ENCODE measurements at regions not wholly inside any gene's neighbourhood (a gene's known extent, or its start where the extent isn't known, plus 50 kb on each side); places are given as distances from the start of the nearest gene placed in this dataset.

DNA sequence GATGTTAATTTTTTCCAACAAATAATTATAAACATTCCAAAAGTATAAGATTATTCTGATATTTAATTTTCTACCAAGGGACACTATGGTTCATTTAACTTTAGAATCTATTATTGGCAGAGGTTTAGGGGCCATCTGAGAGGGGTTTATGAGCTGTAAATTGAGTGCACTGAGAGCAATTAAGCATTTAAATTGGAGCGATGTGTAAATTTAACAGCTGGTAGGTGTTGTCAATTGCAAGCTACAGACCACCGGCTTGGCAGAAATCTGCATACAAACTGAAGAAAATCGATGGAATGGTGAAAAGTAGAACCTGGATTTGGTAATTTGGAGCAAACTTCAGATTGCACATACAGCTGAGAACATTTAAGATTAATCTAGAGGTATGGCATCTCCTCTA lies 55.8 kb upstream of the MTF2 start:
- TF ChIP-seq, protein P1, sequence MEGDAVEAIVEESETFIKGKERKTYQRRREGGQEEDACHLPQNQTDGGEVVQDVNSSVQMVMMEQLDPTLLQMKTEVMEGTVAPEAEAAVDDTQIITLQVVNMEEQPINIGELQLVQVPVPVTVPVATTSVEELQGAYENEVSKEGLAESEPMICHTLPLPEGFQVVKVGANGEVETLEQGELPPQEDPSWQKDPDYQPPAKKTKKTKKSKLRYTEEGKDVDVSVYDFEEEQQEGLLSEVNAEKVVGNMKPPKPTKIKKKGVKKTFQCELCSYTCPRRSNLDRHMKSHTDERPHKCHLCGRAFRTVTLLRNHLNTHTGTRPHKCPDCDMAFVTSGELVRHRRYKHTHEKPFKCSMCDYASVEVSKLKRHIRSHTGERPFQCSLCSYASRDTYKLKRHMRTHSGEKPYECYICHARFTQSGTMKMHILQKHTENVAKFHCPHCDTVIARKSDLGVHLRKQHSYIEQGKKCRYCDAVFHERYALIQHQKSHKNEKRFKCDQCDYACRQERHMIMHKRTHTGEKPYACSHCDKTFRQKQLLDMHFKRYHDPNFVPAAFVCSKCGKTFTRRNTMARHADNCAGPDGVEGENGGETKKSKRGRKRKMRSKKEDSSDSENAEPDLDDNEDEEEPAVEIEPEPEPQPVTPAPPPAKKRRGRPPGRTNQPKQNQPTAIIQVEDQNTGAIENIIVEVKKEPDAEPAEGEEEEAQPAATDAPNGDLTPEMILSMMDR (IDR thresholded peaks at IDR 0.05), result no peak
- TF ChIP-seq POLR2A (IDR thresholded peaks at IDR 0.05), result no peak
